ENCODE measurements at regions not wholly inside any gene's neighbourhood (a gene's known extent, or its start where the extent isn't known, plus 50 kb on each side); places are given as distances from the start of the nearest gene placed in this dataset.

DNA sequence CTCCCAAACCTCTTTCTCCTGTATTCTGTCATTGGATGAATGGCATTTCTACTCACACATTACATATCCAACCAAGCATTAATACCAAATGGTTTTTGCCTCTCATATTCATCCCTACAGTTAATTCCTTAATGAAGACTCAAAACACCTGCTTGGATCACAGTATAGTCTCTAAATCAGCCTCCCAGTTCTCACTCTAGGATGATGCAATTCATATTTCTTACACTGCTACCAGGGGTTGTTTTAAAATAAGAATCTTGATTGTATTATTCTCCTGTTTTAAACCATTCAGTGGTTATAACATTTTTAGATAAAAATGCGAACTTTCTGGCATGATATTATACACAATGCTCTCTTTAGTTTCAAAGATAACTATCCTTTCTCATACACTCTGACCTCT, 281.4 kb upstream of the ZEB2 start:
- WGBS (ENCODE audit: insufficient coverage), result no CpG with 5 or more reads among the region's 1 CpG
- TF ChIP-seq, protein P1, sequence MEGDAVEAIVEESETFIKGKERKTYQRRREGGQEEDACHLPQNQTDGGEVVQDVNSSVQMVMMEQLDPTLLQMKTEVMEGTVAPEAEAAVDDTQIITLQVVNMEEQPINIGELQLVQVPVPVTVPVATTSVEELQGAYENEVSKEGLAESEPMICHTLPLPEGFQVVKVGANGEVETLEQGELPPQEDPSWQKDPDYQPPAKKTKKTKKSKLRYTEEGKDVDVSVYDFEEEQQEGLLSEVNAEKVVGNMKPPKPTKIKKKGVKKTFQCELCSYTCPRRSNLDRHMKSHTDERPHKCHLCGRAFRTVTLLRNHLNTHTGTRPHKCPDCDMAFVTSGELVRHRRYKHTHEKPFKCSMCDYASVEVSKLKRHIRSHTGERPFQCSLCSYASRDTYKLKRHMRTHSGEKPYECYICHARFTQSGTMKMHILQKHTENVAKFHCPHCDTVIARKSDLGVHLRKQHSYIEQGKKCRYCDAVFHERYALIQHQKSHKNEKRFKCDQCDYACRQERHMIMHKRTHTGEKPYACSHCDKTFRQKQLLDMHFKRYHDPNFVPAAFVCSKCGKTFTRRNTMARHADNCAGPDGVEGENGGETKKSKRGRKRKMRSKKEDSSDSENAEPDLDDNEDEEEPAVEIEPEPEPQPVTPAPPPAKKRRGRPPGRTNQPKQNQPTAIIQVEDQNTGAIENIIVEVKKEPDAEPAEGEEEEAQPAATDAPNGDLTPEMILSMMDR (IDR thresholded peaks at IDR 0.05), result no peak
- no peak for TF ChIP-seq EZH2 (IDR thresholded peaks at IDR 0.05; ENCODE audit: borderline replicate concordance, insufficient read depth, low read depth, low read length, poor library complexity, severe bottlenecking)
- no peaks in the 10 kb centered on the region for H4K20me1 ChIP-seq (ENCODE audit: control insufficient read depth, insufficient read depth, low read length, poor library complexity, severe bottlenecking)
- Mint-ChIP-seq H3K4me3 (no peak overlapping the region), H3K9me3 (ENCODE audit: insufficient read depth) (no peaks in the 10 kb centered on the region), H3K27me3 (no peaks in the 10 kb centered on the region), H3K27ac (no peak overlapping the region), H3K4me1 (no peaks in the 10 kb centered on the region)
- H3K9me3 ChIP-seq (ENCODE audit: control extremely low read depth in 1 of 3, control insufficient read depth in 2 of 3, insufficient read depth in 1 of 3, low read length in 2 of 3), result no peaks in the 10 kb centered on the region
- no peaks in the 10 kb centered on the region for H3K36me3 ChIP-seq (replicated peaks in 1 of 2; ENCODE audit: control extremely low read depth in 1 of 2, control insufficient read depth in 1 of 2, extremely low read depth in 1 of 2, insufficient read depth in 2 of 2, low read length in 1 of 2)
- H3K4me2 ChIP-seq (replicated peaks; ENCODE audit: low read depth, low read length, poor library complexity, severe bottlenecking), result no peak overlapping the region
- DNase-seq (no peak), ATAC-seq (ENCODE audit: low read depth) (no peak)
- no peaks in the 10 kb centered on the region for H3K79me2 ChIP-seq (ENCODE audit: control insufficient read depth, insufficient read depth, low read length)
- intact Hi-C loops (cut with micrococcal nuclease), result no loop called here
- H3K9ac ChIP-seq (ENCODE audit: low read length), result no peak overlapping the region
- H3K4me3 ChIP-seq (ENCODE audit: control extremely low read depth in 1 of 5, extremely low read depth in 1 of 5, insufficient read depth in 1 of 5, low read depth in 2 of 5, low read length in 4 of 5), result no peak overlapping the region
- H3K27ac ChIP-seq (ENCODE audit: low read length in 2 of 2), result no peak overlapping the region
- ChIA-PET CTCF (no interaction called here), POLR2A (no interaction called here)
- H2AFZ ChIP-seq (ENCODE audit: insufficient read depth, low read depth, low read length, poor library complexity, severe bottlenecking), result no peak overlapping the region
- no peaks in the 10 kb centered on the region for H3K4me1 ChIP-seq (ENCODE audit: control insufficient read depth in 2 of 2, insufficient read depth in 2 of 2, low read length in 2 of 2)
- H3K27me3 ChIP-seq (replicated peaks in 1 of 4; ENCODE audit: control extremely low read depth in 1 of 4, control insufficient read depth in 3 of 4, insufficient read depth in 4 of 4, low read length in 3 of 4), result no peaks in the 10 kb centered on the region

DNA sequence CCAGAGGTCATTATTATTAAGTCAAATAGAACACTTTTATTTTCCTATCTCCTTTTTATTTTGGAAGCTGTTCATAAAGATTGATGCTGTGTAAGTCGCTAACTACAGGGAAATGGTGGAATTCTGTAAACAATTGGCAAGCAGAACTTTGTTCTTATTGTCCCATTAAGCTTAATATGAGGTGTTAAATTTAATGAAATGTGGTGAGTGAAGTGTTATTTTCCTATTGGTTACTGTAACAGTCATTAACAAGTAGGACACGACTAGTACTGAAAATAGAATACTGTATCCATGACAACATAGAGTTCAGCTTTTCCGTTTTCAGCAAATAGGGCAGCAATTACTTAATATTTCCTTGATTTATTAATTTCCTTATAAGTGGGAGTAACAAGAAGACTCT, 279.1 kb upstream of the ZEB2 start:
- H3K79me2 ChIP-seq (ENCODE audit: control insufficient read depth, insufficient read depth, low read length), result no peaks in the 10 kb centered on the region
- H3K27me3 ChIP-seq (replicated peaks in 1 of 4; ENCODE audit: control extremely low read depth in 1 of 4, control insufficient read depth in 3 of 4, insufficient read depth in 4 of 4, low read length in 3 of 4), result no peaks in the 10 kb centered on the region
- no peak for ATAC-seq (ENCODE audit: low read depth)
- TF ChIP-seq, protein P1 (IDR thresholded peaks at IDR 0.05), result no peak
- TF ChIP-seq EZH2 (IDR thresholded peaks at IDR 0.05; ENCODE audit: borderline replicate concordance, insufficient read depth, low read depth, low read length, poor library complexity, severe bottlenecking), result no peak
- H3K4me3 Mint-ChIP-seq, result no peak overlapping the region
- ChIA-PET CTCF (no interaction called here), POLR2A (no interaction called here)
- no peaks in the 10 kb centered on the region for H3K27me3 Mint-ChIP-seq
- no peaks in the 10 kb centered on the region for H3K9me3 ChIP-seq (ENCODE audit: control extremely low read depth in 1 of 3, control insufficient read depth in 2 of 3, insufficient read depth in 1 of 3, low read length in 2 of 3)
- intact Hi-C loops (cut with micrococcal nuclease), result no loop called here
- H2AFZ ChIP-seq (ENCODE audit: insufficient read depth, low read depth, low read length, poor library complexity, severe bottlenecking), result no peak overlapping the region
- H3K27ac Mint-ChIP-seq, result no peak overlapping the region
- no peaks in the 10 kb centered on the region for H3K9me3 Mint-ChIP-seq (ENCODE audit: insufficient read depth)
- no peaks in the 10 kb centered on the region for H3K4me1 Mint-ChIP-seq
- H3K27ac ChIP-seq (ENCODE audit: low read length in 2 of 2), result no peak overlapping the region
- WGBS (ENCODE audit: insufficient coverage), result no CpG with 5 or more reads among the region's 3 CpGs
- no peak overlapping the region for H3K9ac ChIP-seq (ENCODE audit: low read length)
- H3K4me1 ChIP-seq (ENCODE audit: control insufficient read depth in 2 of 2, insufficient read depth in 2 of 2, low read length in 2 of 2), result no peaks in the 10 kb centered on the region
- no peak overlapping the region for H3K4me3 ChIP-seq (ENCODE audit: control extremely low read depth in 1 of 5, extremely low read depth in 1 of 5, insufficient read depth in 1 of 5, low read depth in 2 of 5, low read length in 4 of 5)
- H3K4me2 ChIP-seq (replicated peaks; ENCODE audit: low read depth, low read length, poor library complexity, severe bottlenecking), result no peak overlapping the region
- no peaks in the 10 kb centered on the region for H3K36me3 ChIP-seq (replicated peaks in 1 of 2; ENCODE audit: control extremely low read depth in 1 of 2, control insufficient read depth in 1 of 2, extremely low read depth in 1 of 2, insufficient read depth in 2 of 2, low read length in 1 of 2)
- DNase-seq, result no peak
- no peaks in the 10 kb centered on the region for H4K20me1 ChIP-seq (ENCODE audit: control insufficient read depth, insufficient read depth, low read length, poor library complexity, severe bottlenecking)
